Activated T-cell treated with anti-CD3 and anti-CD28 coated beads for 24 hours (primary cell): ENCODE measurements at regions not wholly inside any gene's neighbourhood (a gene's known extent, or its start where the extent isn't known, plus 50 kb on each side); places are given as distances from the start of the nearest gene placed in this dataset.

Experiments
- DNase-seq: peaks from one replicate; pipeline ENCODE4 v3.0.0-alpha.2; 2020; ENCODE audit warnings: low read depth

GRCh38 chr1:55506740-55507577 is 291.8 kb upstream of the USP24 start:
- DNase-seq, result no peak

- DNase-seq, result no peak
Observed at GRCh38 chr1:55505326-55505725, 290.2 kb upstream of the USP24 start.

GRCh38 chr1:55504306-55504731 is 289.2 kb upstream of the USP24 start:
- no peak for DNase-seq

GRCh38 chr1:55503663-55504305 is 288.6 kb upstream of the USP24 start:
- DNase-seq, result no peak

GRCh38 chr1:55500601-55501000 is 285.4 kb upstream of the USP24 start:
- no peak for DNase-seq

GRCh38 chr1:55490547-55490946 is 275.4 kb upstream of the USP24 start:
- DNase-seq, result no peak

GRCh38 chr1:55484173-55484572 is 269.0 kb upstream of the USP24 start:
- no peak for DNase-seq

- DNase-seq, result no peak
Observed at GRCh38 chr1:55483523-55483922, 268.4 kb upstream of the USP24 start.

GRCh38 chr1:55481634-55482033 is 266.5 kb upstream of the USP24 start:
- DNase-seq, result no peak

- DNase-seq, result no peak
Observed at GRCh38 chr1:55480029-55480795, 265.0 kb upstream of the USP24 start.

- no peak for DNase-seq
Observed at GRCh38 chr1:55478742-55479141, 263.6 kb upstream of the USP24 start.

- no peak for DNase-seq
Observed at GRCh38 chr1:55477953-55478352, 262.8 kb upstream of the USP24 start.

GRCh38 chr1:55476445-55477015 is 261.4 kb upstream of the USP24 start:
- no peak for DNase-seq

- no peak for DNase-seq
Observed at GRCh38 chr1:55474168-55474786, 259.1 kb upstream of the USP24 start.

- no peak for DNase-seq
Observed at GRCh38 chr1:55473661-55474060, 258.5 kb upstream of the USP24 start.

- DNase-seq, result no peak
Observed at GRCh38 chr1:55472784-55473183, 257.6 kb upstream of the USP24 start.

- DNase-seq, result no peak
Observed at GRCh38 chr1:55472115-55472514, 257.0 kb upstream of the USP24 start.

- DNase-seq, result no peak
Observed at GRCh38 chr1:55468142-55468795, 253.1 kb upstream of the USP24 start.

- no peak for DNase-seq
Observed at GRCh38 chr1:55466921-55467320, 251.8 kb upstream of the USP24 start.

GRCh38 chr1:55466373-55466772 is 251.2 kb upstream of the USP24 start:
- DNase-seq, result no peak

GRCh38 chr1:55464550-55464949 is 249.4 kb upstream of the USP24 start:
- no peak for DNase-seq
